H1 (cell line): ENCODE measurements at regions not wholly inside any gene's neighbourhood (a gene's known extent, or its start where the extent isn't known, plus 50 kb on each side); places are given as distances from the start of the nearest gene placed in this dataset.
"Not testable (repeated sequence)": the region's sequence is repeated elsewhere in the genome, so short reads cannot be mapped to it uniquely, and the experiment has no call there.

Experiments used
- CTCF ChIA-PET: fragments of 300-600 bp; sonication (Branson Sonifier 250); formaldehyde crosslinking; loops from one replicate; lab custom pipeline; 2021; ENCODE audit not compliant: partially characterized antibody; lab: Charles Lee
- POLR2A ChIA-PET: fragments of 300-600 bp; sonication (Branson Sonifier 250); formaldehyde crosslinking; loops from one replicate; lab custom pipeline; 2021; ENCODE audit warnings: inconsistent platforms; ENCODE audit not compliant: partially characterized antibody; lab: Charles Lee
- DNase-seq, 2 experiments: peaks; one replicate each; pipeline versions ENCODE4 v3.0.0 to v3.0.0-alpha.2; 2010 to 2022; ENCODE audit warnings: low spot score in 2 of 2, low read depth in 1 of 2, mixed read lengths in 1 of 2
- FAIRE-seq: peaks from 2 replicates; lab custom pipeline; 2011; peaks lifted over from hg19 to GRCh38; lab: Jason Lieb, UNC
- H2AFZ ChIP-seq: 2 replicates; pipeline ENCODE4 v1.8.1; 2012; ENCODE audit warnings: low read length, inconsistent platforms
- H2AK5ac ChIP-seq: 2 replicates; pipeline ENCODE4 v1.6.1; 2013; ENCODE audit warnings: low read depth, low read length
- H2BK120ac ChIP-seq: replicated peaks from 2 replicates; pipeline ENCODE3; 2013; ENCODE audit warnings: low read depth, low read length, inconsistent platforms
- H2BK12ac ChIP-seq: 2 replicates; pipeline ENCODE4 v1.6.1; 2013; ENCODE audit warnings: low read depth, low read length
- H2BK15ac ChIP-seq: 2 replicates; pipeline ENCODE4 v1.6.1; 2013; ENCODE audit warnings: low read length
- H2BK20ac ChIP-seq: 2 replicates; pipeline ENCODE4 v1.6.1; 2013; ENCODE audit warnings: low read length
- H2BK5ac ChIP-seq: 2 replicates; pipeline ENCODE4 v1.6.1; 2013; ENCODE audit warnings: low read depth, low read length
- H3K14ac ChIP-seq: 2 replicates; pipeline ENCODE4 v1.6.1; 2013; ENCODE audit warnings: inconsistent platforms; ENCODE audit not compliant: insufficient read length
- H3K18ac ChIP-seq: 2 replicates; pipeline ENCODE4 v1.6.1; 2013; ENCODE audit warnings: low read length; ENCODE audit errors: extremely low read depth
- H3K23ac ChIP-seq: 2 replicates; pipeline ENCODE4 v1.6.1; 2013; ENCODE audit warnings: inconsistent platforms; ENCODE audit not compliant: insufficient read length
- H3K23me2 ChIP-seq: 2 replicates; pipeline ENCODE4 v1.6.1; 2013; ENCODE audit warnings: low read depth, low read length
- H3K27ac ChIP-seq: 2 replicates; pipeline ENCODE4 v1.6.1; 2011; ENCODE audit warnings: low read depth, low read length, inconsistent platforms
- H3K27me3 ChIP-seq, 4 experiments: replicated peaks in 1 of 4; 1 replicate in 1 of 4; 2 replicates in 3 of 4; pipeline versions ENCODE4 v1.6.1 to v1.8.1; 2011 to 2013; ENCODE audit warnings: low read length in 3 of 4, mild to moderate bottlenecking in 3 of 4, inconsistent platforms in 2 of 4, mixed read lengths in 2 of 4, moderate library complexity in 1 of 4; ENCODE audit not compliant: control insufficient read depth in 3 of 4, insufficient read depth in 3 of 4; ENCODE audit errors: extremely low read depth in 1 of 4
- H3K36me3 ChIP-seq, 4 experiments: 2 replicates each; pipeline versions ENCODE4 v1.6.1 to v1.8.1; 2011 to 2013; ENCODE audit warnings: mild to moderate bottlenecking in 4 of 4, low read length in 3 of 4, moderate library complexity in 2 of 4, control low read depth in 1 of 4, inconsistent platforms in 1 of 4; ENCODE audit not compliant: insufficient read depth in 4 of 4, control insufficient read depth in 2 of 4
- H3K4ac ChIP-seq: replicated peaks from 2 replicates; pipeline ENCODE3; 2013; ENCODE audit warnings: low read length, low read depth, mixed read lengths, inconsistent platforms; ENCODE audit not compliant: insufficient read length
- H3K4me1 ChIP-seq, 4 experiments: replicated peaks in 1 of 4; 1 replicate in 1 of 4; 2 replicates in 3 of 4; pipeline versions ENCODE4 v1.6.1 to v1.8.1; 2011 to 2013; ENCODE audit warnings: low read length in 3 of 4, inconsistent platforms in 2 of 4, mixed read lengths in 1 of 4; ENCODE audit not compliant: insufficient read depth in 4 of 4, control insufficient read depth in 3 of 4
- H3K4me2 ChIP-seq, 2 experiments: 2 replicates each; pipeline versions ENCODE4 v1.6.1 to v1.8.1; 2011 to 2013; ENCODE audit warnings: low read depth in 2 of 2, low read length in 2 of 2, control low read depth in 1 of 2, inconsistent platforms in 1 of 2, mild to moderate bottlenecking in 1 of 2; ENCODE audit not compliant: insufficient read depth in 1 of 2
- H3K4me3 ChIP-seq, 4 experiments: fragments of 200-600, 300-600 bp in 1 of 4; sonication (generic), shearing (Covaris generic), sonication (Bioruptor Twin) in 1 of 4; 2 replicates each; pipeline versions ENCODE4 v1.5.1 to v1.8.1; 2011 to 2016; ENCODE audit warnings: low read length in 4 of 4, low read depth in 3 of 4, control low read depth in 2 of 4, inconsistent platforms in 2 of 4, mild to moderate bottlenecking in 2 of 4, mixed read lengths in 1 of 4, moderate library complexity in 1 of 4; ENCODE audit not compliant: insufficient read depth in 2 of 4; ENCODE audit errors: extremely low read depth in 1 of 4
- H3K56ac ChIP-seq: replicated peaks from 2 replicates; pipeline ENCODE3; 2013; ENCODE audit warnings: low read depth, mild to moderate bottlenecking, mixed read lengths, low read length, inconsistent platforms; ENCODE audit not compliant: insufficient read length
- H3K79me1 ChIP-seq: 2 replicates; pipeline ENCODE4 v1.6.1; 2013; ENCODE audit warnings: low read depth, low read length, control low read depth
- H3K79me2 ChIP-seq, 2 experiments: 2 replicates each; pipeline versions ENCODE4 v1.6.1 to v1.8.1; 2012 to 2013; ENCODE audit warnings: low read length in 2 of 2, mild to moderate bottlenecking in 2 of 2, inconsistent platforms in 1 of 2; ENCODE audit not compliant: insufficient read depth in 2 of 2, control insufficient read depth in 1 of 2
- H3K9ac ChIP-seq, 4 experiments: replicated peaks in 1 of 4; 1 replicate in 1 of 4; 2 replicates in 3 of 4; pipeline versions ENCODE4 v1.6.1 to v1.8.1; 2011 to 2013; ENCODE audit warnings: low read depth in 3 of 4, low read length in 3 of 4, control low read depth in 2 of 4, mild to moderate bottlenecking in 2 of 4, moderate library complexity in 2 of 4, inconsistent platforms in 1 of 4; ENCODE audit errors: extremely low read depth in 1 of 4
- H3K9me3 ChIP-seq, 2 experiments: 2 replicates each; pipeline versions ENCODE4 v1.6.1 to v1.8.1; 2012 to 2013; ENCODE audit warnings: mild to moderate bottlenecking in 2 of 2, moderate library complexity in 2 of 2, control low read depth in 1 of 2, inconsistent platforms in 1 of 2, low read depth in 1 of 2, low read length in 1 of 2, mixed read lengths in 1 of 2; ENCODE audit not compliant: insufficient read depth in 2 of 2
- H4K20me1 ChIP-seq, 2 experiments: replicated peaks in 1 of 2; 2 replicates each; pipeline versions ENCODE3 to v1.8.1; 2011 to 2013; ENCODE audit warnings: inconsistent platforms in 2 of 2, low read length in 2 of 2, mild to moderate bottlenecking in 1 of 2; ENCODE audit not compliant: insufficient read depth in 2 of 2, control insufficient read depth in 1 of 2
- H4K5ac ChIP-seq: 2 replicates; pipeline ENCODE4 v1.6.1; 2013; ENCODE audit warnings: low read length, low read depth, mixed read lengths, inconsistent platforms; ENCODE audit not compliant: insufficient read length
- H4K8ac ChIP-seq: 2 replicates; pipeline ENCODE4 v1.8.0; 2013; ENCODE audit warnings: mild to moderate bottlenecking, moderate library complexity, low read length, inconsistent platforms; ENCODE audit not compliant: insufficient read depth; ENCODE audit errors: extremely low read depth
- H4K91ac ChIP-seq: replicated peaks from 2 replicates; pipeline ENCODE3; 2013; ENCODE audit warnings: low read length, mixed read lengths, inconsistent platforms; ENCODE audit not compliant: insufficient read length
- WGBS, 2 experiments: shearing (Covaris generic) in 1 of 2; methylation state at CpG; one replicate each; pipeline versions ENCODE4 v1.1.6 to v1.1.7; 2013 to 2015; ENCODE audit warnings: low lambda C conversion rate in 2 of 2, mixed read lengths in 2 of 2, inconsistent platforms in 1 of 2, low coverage in 1 of 2, missing lambda C conversion rate in 1 of 2; ENCODE audit not compliant: insufficient replicate concordance in 2 of 2, insufficient coverage in 1 of 2, insufficient read length in 1 of 2; ENCODE audit errors: extremely low coverage in 1 of 2, missing lambda C conversion rate in 1 of 2; 5-methylcytosine and 5-hydroxymethylcytosine counted together

- H3K27ac ChIP-seq, H3K79me2 ChIP-seq, H3K4me2 ChIP-seq, H2AFZ ChIP-seq, H3K36me3 ChIP-seq, FAIRE-seq, H3K79me1 ChIP-seq, H2BK12ac ChIP-seq, H3K23me2 ChIP-seq, H3K14ac ChIP-seq, H2BK5ac ChIP-seq, H3K27me3 ChIP-seq, H3K9me3 ChIP-seq, H2BK15ac ChIP-seq, POLR2A ChIA-PET, H3K23ac ChIP-seq, CTCF ChIA-PET, H3K56ac ChIP-seq, H4K5ac ChIP-seq, H3K4me1 ChIP-seq, H3K4ac ChIP-seq, H2AK5ac ChIP-seq, H4K8ac ChIP-seq, H4K20me1 ChIP-seq, H3K4me3 ChIP-seq, H2BK120ac ChIP-seq, DNase-seq, H3K18ac ChIP-seq, H3K9ac ChIP-seq, H4K91ac ChIP-seq, H2BK20ac ChIP-seq: not testable (repeated sequence)
- WGBS, 2 experiments, result 86% methylated on average over 2 of the region's 2 CpGs; no CpG with 5 or more reads in 1 of the 2 experiments
Measured at GRCh38 chr12:31179627-31180237, 106.1 kb downstream of the DDX11 start.

GRCh38 chr12:31182571-31182970, 108.9 kb downstream of the DDX11 start:
- H2BK20ac ChIP-seq, H4K8ac ChIP-seq, FAIRE-seq, H4K5ac ChIP-seq, H2AFZ ChIP-seq, H4K20me1 ChIP-seq, H3K4me3 ChIP-seq, H2BK5ac ChIP-seq, H3K56ac ChIP-seq, H3K23ac ChIP-seq, DNase-seq, H3K4me1 ChIP-seq, H3K27me3 ChIP-seq, H3K79me2 ChIP-seq, H3K36me3 ChIP-seq, H3K14ac ChIP-seq, H2BK15ac ChIP-seq, H3K18ac ChIP-seq, H3K79me1 ChIP-seq, H3K9ac ChIP-seq, H3K27ac ChIP-seq, H4K91ac ChIP-seq, H3K4ac ChIP-seq, H2BK120ac ChIP-seq, POLR2A ChIA-PET, H3K4me2 ChIP-seq, H2BK12ac ChIP-seq, H2AK5ac ChIP-seq, H3K9me3 ChIP-seq, CTCF ChIA-PET, H3K23me2 ChIP-seq: not testable (repeated sequence)
